HEK293 (cell line): ENCODE measurements at regions not wholly inside any gene's neighbourhood (a gene's known extent, or its start where the extent isn't known, plus 50 kb on each side); places are given as distances from the start of the nearest gene placed in this dataset.

ENCODE experiments used
- CTCF ChIA-PET: fragments of 350-600 bp; formaldehyde crosslinking; extraction: SDS; loops from one replicate; lab custom pipeline; 2021; ENCODE audit warnings: antibody characterized with exemption; lab: Yijun Ruan, JAX
- POLR2A ChIA-PET: fragments of 300-600 bp; formaldehyde crosslinking; extraction: SDS; loops from one replicate; lab custom pipeline; 2020; ENCODE audit warnings: antibody characterized with exemption, inconsistent platforms; lab: Yijun Ruan, JAX
- H3K27ac ChIP-seq: fragments of 200-500 bp; sonication (Bioruptor generic); 2 replicates; pipeline ENCODE4 v1.5.1; 2014; ENCODE audit warnings: low read depth, low read length, control low read depth, inconsistent platforms; ENCODE audit errors: extremely low read depth
- H3K36me3 ChIP-seq, 2 experiments: fragments of 200-500 bp in 1 of 2; sonication (Bioruptor generic) in 1 of 2; 1 replicate in 1 of 2; 2 replicates in 1 of 2; pipeline ENCODE4 v1.5.1; 2014 to 2017; ENCODE audit warnings: inconsistent platforms in 2 of 2, low read length in 2 of 2; ENCODE audit not compliant: control insufficient read depth in 2 of 2, insufficient read depth in 1 of 2
- H3K4me1 ChIP-seq: fragments of 200-500 bp; sonication (Bioruptor generic); 2 replicates; pipeline ENCODE4 v1.5.1; 2014; ENCODE audit warnings: mild to moderate bottlenecking, low read length, inconsistent platforms; ENCODE audit not compliant: control insufficient read depth, insufficient read depth
- H3K4me3 ChIP-seq: 2 replicates; pipeline ENCODE4 v1.5.1; 2011; ENCODE audit warnings: low read depth, mild to moderate bottlenecking, control low read depth, low read length, moderate library complexity
- H3K9me3 ChIP-seq: fragments of 200-500 bp; sonication (Bioruptor generic); 2 replicates; pipeline ENCODE4 v1.5.1; 2014; ENCODE audit warnings: low read depth, low read length, inconsistent platforms; ENCODE audit not compliant: control insufficient read depth, insufficient read depth
- OSR2 ChIP-seq: fragments of 450-650 bp; formaldehyde crosslinking; IDR thresholded peaks from 2 replicates; pipeline ENCODE4 v1.5.1; 2016; ENCODE audit warnings: missing biosample characterization, missing genetic modification characterization
- OVOL3 ChIP-seq: fragments of 450-650 bp; formaldehyde crosslinking; IDR thresholded peaks from 2 replicates; pipeline ENCODE4 v1.5.1; 2016; ENCODE audit warnings: missing biosample characterization, missing genetic modification characterization
- ZBTB11 ChIP-seq: fragments of 450-650 bp; formaldehyde crosslinking; conservative IDR thresholded peaks from 2 replicates; pipeline ENCODE4 v1.5.1; 2016; ENCODE audit warnings: low read depth, missing biosample characterization, missing genetic modification characterization
- ZBTB8A ChIP-seq: fragments of 450-650 bp; formaldehyde crosslinking; IDR thresholded peaks from 2 replicates; pipeline ENCODE4 v1.5.1; 2016; ENCODE audit warnings: missing biosample characterization, missing genetic modification characterization
- ZNF19 ChIP-seq: fragments of 450-650 bp; formaldehyde crosslinking; IDR thresholded peaks from 2 replicates; pipeline ENCODE4; 2016; ENCODE audit warnings: missing biosample characterization, missing genetic modification characterization, low read depth
- ZNF473 ChIP-seq: fragments of 450-650 bp; formaldehyde crosslinking; IDR thresholded peaks from 2 replicates; pipeline ENCODE4 v1.5.1; 2017; ENCODE audit warnings: missing biosample characterization, missing genetic modification characterization
- ZNF488 ChIP-seq: fragments of 450-650 bp; formaldehyde crosslinking; IDR thresholded peaks from 2 replicates; pipeline ENCODE4 v1.5.1; 2016; ENCODE audit warnings: missing biosample characterization, missing genetic modification characterization
- ZNF555 ChIP-seq: fragments of 450-650 bp; formaldehyde crosslinking; conservative IDR thresholded peaks from 2 replicates; pipeline ENCODE4 v1.5.1; 2017; ENCODE audit warnings: missing biosample characterization, mild to moderate bottlenecking, missing genetic modification characterization, inconsistent platforms
- ZNF571 ChIP-seq: fragments of 450-650 bp; formaldehyde crosslinking; IDR thresholded peaks from 2 replicates; pipeline ENCODE4 v1.5.0; 2017; ENCODE audit warnings: missing biosample characterization, missing genetic modification characterization
- ZNF670 ChIP-seq: fragments of 450-650 bp; formaldehyde crosslinking; IDR thresholded peaks from 2 replicates; pipeline ENCODE4 v1.5.1; 2016; ENCODE audit warnings: missing biosample characterization, missing genetic modification characterization, low read depth
- ZNF677 ChIP-seq: fragments of 450-650 bp; IDR thresholded peaks from 2 replicates; pipeline ENCODE4 v1.5.0; 2018; ENCODE audit warnings: missing biosample characterization, mild to moderate bottlenecking, missing genetic modification characterization, moderate library complexity
- ZSCAN30 ChIP-seq: fragments of 450-650 bp; IDR thresholded peaks from 2 replicates; pipeline ENCODE4 v1.5.1; 2018; ENCODE audit warnings: missing biosample characterization, mild to moderate bottlenecking, missing genetic modification characterization, moderate library complexity
- TF ChIP-seq, protein P1 (sequence below): fragments of 450-650 bp; formaldehyde crosslinking; IDR thresholded peaks from 2 replicates; pipeline ENCODE4 v1.5.1; 2016; ENCODE audit warnings: missing biosample characterization, missing genetic modification characterization, borderline replicate concordance
- TF ChIP-seq, protein P2 (sequence below): fragments of 450-650 bp; formaldehyde crosslinking; IDR thresholded peaks from 2 replicates; pipeline ENCODE4 v1.5.1; 2017; ENCODE audit warnings: missing biosample characterization, missing genetic modification characterization
- TF ChIP-seq, protein P3 (sequence below): fragments of 450-650 bp; formaldehyde crosslinking; IDR thresholded peaks from 2 replicates; pipeline ENCODE4 v1.5.1; 2016; ENCODE audit warnings: missing biosample characterization, missing genetic modification characterization

- no peak for TF ChIP-seq ZNF19 (tag by site-specific recombination)
- TF ChIP-seq ZNF488 (tag by site-specific recombination) = no peak
- no peak for TF ChIP-seq ZNF670 (tag by site-specific recombination)
- TF ChIP-seq ZBTB11 (tag by site-specific recombination) = no peak
Measured at GRCh38 chr13:84077271-84077670, 195.0 kb upstream of the SLITRK1 start (continued).

- Histone ChIP-seq H3K27ac (no peak overlapping the region), H3K4me1 (no peaks in the 10 kb centered on the region)
- ChIA-PET CTCF (no interaction called here), POLR2A (no interaction called here)
- TF ChIP-seq, protein P1, sequence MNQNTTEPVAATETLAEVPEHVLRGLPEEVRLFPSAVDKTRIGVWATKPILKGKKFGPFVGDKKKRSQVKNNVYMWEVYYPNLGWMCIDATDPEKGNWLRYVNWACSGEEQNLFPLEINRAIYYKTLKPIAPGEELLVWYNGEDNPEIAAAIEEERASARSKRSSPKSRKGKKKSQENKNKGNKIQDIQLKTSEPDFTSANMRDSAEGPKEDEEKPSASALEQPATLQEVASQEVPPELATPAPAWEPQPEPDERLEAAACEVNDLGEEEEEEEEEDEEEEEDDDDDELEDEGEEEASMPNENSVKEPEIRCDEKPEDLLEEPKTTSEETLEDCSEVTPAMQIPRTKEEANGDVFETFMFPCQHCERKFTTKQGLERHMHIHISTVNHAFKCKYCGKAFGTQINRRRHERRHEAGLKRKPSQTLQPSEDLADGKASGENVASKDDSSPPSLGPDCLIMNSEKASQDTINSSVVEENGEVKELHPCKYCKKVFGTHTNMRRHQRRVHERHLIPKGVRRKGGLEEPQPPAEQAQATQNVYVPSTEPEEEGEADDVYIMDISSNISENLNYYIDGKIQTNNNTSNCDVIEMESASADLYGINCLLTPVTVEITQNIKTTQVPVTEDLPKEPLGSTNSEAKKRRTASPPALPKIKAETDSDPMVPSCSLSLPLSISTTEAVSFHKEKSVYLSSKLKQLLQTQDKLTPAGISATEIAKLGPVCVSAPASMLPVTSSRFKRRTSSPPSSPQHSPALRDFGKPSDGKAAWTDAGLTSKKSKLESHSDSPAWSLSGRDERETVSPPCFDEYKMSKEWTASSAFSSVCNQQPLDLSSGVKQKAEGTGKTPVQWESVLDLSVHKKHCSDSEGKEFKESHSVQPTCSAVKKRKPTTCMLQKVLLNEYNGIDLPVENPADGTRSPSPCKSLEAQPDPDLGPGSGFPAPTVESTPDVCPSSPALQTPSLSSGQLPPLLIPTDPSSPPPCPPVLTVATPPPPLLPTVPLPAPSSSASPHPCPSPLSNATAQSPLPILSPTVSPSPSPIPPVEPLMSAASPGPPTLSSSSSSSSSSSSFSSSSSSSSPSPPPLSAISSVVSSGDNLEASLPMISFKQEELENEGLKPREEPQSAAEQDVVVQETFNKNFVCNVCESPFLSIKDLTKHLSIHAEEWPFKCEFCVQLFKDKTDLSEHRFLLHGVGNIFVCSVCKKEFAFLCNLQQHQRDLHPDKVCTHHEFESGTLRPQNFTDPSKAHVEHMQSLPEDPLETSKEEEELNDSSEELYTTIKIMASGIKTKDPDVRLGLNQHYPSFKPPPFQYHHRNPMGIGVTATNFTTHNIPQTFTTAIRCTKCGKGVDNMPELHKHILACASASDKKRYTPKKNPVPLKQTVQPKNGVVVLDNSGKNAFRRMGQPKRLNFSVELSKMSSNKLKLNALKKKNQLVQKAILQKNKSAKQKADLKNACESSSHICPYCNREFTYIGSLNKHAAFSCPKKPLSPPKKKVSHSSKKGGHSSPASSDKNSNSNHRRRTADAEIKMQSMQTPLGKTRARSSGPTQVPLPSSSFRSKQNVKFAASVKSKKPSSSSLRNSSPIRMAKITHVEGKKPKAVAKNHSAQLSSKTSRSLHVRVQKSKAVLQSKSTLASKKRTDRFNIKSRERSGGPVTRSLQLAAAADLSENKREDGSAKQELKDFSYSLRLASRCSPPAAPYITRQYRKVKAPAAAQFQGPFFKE (tag by site-specific recombination) = no peak
- TF ChIP-seq ZSCAN30 (tag by site-specific recombination) (no peak), ZNF677 (tag by site-specific recombination) (no peak), OVOL3 (tag by site-specific recombination) (no peak), ZNF473 (tag by site-specific recombination) (no peak), ZNF555 (no peak), ZNF571 (no peak), OSR2 (tag by site-specific recombination) (no peak), ZBTB8A (tag by site-specific recombination) (no peak)
- TF ChIP-seq, protein P2, sequence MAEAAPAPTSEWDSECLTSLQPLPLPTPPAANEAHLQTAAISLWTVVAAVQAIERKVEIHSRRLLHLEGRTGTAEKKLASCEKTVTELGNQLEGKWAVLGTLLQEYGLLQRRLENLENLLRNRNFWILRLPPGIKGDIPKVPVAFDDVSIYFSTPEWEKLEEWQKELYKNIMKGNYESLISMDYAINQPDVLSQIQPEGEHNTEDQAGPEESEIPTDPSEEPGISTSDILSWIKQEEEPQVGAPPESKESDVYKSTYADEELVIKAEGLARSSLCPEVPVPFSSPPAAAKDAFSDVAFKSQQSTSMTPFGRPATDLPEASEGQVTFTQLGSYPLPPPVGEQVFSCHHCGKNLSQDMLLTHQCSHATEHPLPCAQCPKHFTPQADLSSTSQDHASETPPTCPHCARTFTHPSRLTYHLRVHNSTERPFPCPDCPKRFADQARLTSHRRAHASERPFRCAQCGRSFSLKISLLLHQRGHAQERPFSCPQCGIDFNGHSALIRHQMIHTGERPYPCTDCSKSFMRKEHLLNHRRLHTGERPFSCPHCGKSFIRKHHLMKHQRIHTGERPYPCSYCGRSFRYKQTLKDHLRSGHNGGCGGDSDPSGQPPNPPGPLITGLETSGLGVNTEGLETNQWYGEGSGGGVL = no peak
- TF ChIP-seq, protein P3, sequence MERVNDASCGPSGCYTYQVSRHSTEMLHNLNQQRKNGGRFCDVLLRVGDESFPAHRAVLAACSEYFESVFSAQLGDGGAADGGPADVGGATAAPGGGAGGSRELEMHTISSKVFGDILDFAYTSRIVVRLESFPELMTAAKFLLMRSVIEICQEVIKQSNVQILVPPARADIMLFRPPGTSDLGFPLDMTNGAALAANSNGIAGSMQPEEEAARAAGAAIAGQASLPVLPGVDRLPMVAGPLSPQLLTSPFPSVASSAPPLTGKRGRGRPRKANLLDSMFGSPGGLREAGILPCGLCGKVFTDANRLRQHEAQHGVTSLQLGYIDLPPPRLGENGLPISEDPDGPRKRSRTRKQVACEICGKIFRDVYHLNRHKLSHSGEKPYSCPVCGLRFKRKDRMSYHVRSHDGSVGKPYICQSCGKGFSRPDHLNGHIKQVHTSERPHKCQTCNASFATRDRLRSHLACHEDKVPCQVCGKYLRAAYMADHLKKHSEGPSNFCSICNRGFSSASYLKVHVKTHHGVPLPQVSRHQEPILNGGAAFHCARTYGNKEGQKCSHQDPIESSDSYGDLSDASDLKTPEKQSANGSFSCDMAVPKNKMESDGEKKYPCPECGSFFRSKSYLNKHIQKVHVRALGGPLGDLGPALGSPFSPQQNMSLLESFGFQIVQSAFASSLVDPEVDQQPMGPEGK (tag by site-specific recombination) = no peak
- TF ChIP-seq, all 188 proteins: peak for 0
- Histone ChIP-seq H3K9me3 (no peaks in the 10 kb centered on the region), H3K4me3 (no peak overlapping the region), H3K36me3 (no peaks in the 10 kb centered on the region)
Measured at GRCh38 chr13:84076280-84076679, 194.0 kb upstream of the SLITRK1 start.
